OCI-LY7 (cell line): ENCODE measurements at regions not wholly inside any gene's neighbourhood (a gene's known extent, or its start where the extent isn't known, plus 50 kb on each side); places are given as distances from the start of the nearest gene placed in this dataset.

Experiments used
- EZH2phosphoT487 ChIP-seq: fragments of 200-600 bp; sonication (generic); IDR thresholded peaks from 2 replicates; pipeline ENCODE4 v1.6.1; 2018; ENCODE audit warnings: low read depth, borderline replicate concordance, mild to moderate bottlenecking, mixed run types, antibody characterized with exemption, low read length, moderate library complexity, mixed read lengths
- TF ChIP-seq, protein P1 (sequence below): fragments of 200-600 bp; sonication (generic); conservative IDR thresholded peaks from 2 replicates; pipeline ENCODE4 v1.5.1; 2014; ENCODE audit warnings: mild to moderate bottlenecking, antibody characterized with exemption, low read length, moderate library complexity, mixed read lengths

- TF ChIP-seq, protein P1, sequence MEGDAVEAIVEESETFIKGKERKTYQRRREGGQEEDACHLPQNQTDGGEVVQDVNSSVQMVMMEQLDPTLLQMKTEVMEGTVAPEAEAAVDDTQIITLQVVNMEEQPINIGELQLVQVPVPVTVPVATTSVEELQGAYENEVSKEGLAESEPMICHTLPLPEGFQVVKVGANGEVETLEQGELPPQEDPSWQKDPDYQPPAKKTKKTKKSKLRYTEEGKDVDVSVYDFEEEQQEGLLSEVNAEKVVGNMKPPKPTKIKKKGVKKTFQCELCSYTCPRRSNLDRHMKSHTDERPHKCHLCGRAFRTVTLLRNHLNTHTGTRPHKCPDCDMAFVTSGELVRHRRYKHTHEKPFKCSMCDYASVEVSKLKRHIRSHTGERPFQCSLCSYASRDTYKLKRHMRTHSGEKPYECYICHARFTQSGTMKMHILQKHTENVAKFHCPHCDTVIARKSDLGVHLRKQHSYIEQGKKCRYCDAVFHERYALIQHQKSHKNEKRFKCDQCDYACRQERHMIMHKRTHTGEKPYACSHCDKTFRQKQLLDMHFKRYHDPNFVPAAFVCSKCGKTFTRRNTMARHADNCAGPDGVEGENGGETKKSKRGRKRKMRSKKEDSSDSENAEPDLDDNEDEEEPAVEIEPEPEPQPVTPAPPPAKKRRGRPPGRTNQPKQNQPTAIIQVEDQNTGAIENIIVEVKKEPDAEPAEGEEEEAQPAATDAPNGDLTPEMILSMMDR = no peak
- TF ChIP-seq EZH2phosphoT487 = no peak
Observed at GRCh38 chr5:5584751-5585150, 162.3 kb downstream of the ICE1 start.
